ENCODE measurements at regions not wholly inside any gene's neighbourhood (a gene's known extent, or its start where the extent isn't known, plus 50 kb on each side); places are given as distances from the start of the nearest gene placed in this dataset.

DNA sequence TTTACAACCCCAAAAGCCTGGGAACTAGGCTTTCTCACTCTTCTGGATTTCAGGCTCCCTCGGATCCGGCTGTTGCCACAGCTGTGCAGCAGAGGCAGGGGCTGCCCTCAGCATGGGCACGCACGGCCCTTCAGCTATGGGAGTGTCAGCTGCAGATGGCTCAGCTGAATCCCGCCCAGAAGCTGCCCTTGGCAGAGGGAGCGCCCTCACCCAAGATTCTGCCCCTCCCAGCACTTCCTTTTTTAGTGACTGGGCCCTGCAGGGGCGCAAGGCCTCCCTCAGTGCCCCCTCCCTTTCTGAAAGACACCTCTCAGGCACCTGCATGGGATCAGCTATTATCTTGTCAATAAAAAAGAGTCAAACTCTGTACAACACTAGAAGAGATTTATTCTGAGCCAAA is 67.9 kb upstream of the THBS2 start:
- TF ChIP-seq, protein P1, sequence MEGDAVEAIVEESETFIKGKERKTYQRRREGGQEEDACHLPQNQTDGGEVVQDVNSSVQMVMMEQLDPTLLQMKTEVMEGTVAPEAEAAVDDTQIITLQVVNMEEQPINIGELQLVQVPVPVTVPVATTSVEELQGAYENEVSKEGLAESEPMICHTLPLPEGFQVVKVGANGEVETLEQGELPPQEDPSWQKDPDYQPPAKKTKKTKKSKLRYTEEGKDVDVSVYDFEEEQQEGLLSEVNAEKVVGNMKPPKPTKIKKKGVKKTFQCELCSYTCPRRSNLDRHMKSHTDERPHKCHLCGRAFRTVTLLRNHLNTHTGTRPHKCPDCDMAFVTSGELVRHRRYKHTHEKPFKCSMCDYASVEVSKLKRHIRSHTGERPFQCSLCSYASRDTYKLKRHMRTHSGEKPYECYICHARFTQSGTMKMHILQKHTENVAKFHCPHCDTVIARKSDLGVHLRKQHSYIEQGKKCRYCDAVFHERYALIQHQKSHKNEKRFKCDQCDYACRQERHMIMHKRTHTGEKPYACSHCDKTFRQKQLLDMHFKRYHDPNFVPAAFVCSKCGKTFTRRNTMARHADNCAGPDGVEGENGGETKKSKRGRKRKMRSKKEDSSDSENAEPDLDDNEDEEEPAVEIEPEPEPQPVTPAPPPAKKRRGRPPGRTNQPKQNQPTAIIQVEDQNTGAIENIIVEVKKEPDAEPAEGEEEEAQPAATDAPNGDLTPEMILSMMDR (conservative IDR thresholded peaks at IDR 0.05; ENCODE audit: low read depth, low read length) = no peak
- TF ChIP-seq EZH2 (IDR thresholded peaks at IDR 0.05; ENCODE audit: borderline replicate concordance, low read depth, low read length, poor library complexity, severe bottlenecking) = no peak

Measured in A673 (cell line).